ENCODE measurements at regions not wholly inside any gene's neighbourhood (a gene's known extent, or its start where the extent isn't known, plus 50 kb on each side); places are given as distances from the start of the nearest gene placed in this dataset.

DNA sequence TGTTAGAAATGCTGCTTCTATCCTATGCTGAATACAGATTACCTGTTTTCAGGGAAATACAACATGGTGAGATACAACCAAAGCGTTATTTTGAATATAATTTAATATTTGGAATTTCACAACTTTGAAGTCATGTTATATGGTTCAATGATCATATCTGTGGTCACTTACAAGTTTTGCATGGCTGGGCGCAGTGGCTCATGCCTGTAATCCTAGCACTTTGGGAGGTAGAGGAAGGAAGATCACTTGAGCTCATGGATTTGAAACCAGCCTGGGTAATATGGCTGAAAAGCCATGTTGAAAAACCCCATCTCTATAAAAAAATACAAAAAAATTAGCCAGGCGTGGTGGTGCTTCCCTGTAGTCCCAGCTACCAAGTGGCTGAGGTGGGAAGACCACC, 57.9 kb downstream of the DOP1B start:
- TF ChIP-seq, protein P1, sequence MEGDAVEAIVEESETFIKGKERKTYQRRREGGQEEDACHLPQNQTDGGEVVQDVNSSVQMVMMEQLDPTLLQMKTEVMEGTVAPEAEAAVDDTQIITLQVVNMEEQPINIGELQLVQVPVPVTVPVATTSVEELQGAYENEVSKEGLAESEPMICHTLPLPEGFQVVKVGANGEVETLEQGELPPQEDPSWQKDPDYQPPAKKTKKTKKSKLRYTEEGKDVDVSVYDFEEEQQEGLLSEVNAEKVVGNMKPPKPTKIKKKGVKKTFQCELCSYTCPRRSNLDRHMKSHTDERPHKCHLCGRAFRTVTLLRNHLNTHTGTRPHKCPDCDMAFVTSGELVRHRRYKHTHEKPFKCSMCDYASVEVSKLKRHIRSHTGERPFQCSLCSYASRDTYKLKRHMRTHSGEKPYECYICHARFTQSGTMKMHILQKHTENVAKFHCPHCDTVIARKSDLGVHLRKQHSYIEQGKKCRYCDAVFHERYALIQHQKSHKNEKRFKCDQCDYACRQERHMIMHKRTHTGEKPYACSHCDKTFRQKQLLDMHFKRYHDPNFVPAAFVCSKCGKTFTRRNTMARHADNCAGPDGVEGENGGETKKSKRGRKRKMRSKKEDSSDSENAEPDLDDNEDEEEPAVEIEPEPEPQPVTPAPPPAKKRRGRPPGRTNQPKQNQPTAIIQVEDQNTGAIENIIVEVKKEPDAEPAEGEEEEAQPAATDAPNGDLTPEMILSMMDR (conservative IDR thresholded peaks at IDR 0.05; ENCODE audit: low read depth, low read length) = no peak
- TF ChIP-seq EZH2 (IDR thresholded peaks at IDR 0.05; ENCODE audit: low read length, unreplicated experiment) (no peak), EZH2phosphoT487 (IDR thresholded peaks at IDR 0.05; ENCODE audit: borderline replicate concordance, low read length) (no peak)
